Nucleus accumbens (tissue), 56 donors: ENCODE measurements at regions not wholly inside any gene's neighbourhood (a gene's known extent, or its start where the extent isn't known, plus 50 kb on each side); places are given as distances from the start of the nearest gene placed in this dataset.

Experiments
- DNase-seq, 56 donors: peaks; one replicate each; lab custom pipeline; 2025; lab: John Stamatoyannopoulos, UW

GRCh38 chr6:1068068-1068467, 243.8 kb upstream of the FOXQ1 start:
- no peak for DNase-seq

- DNase-seq, result no peak
Measured at GRCh38 chr6:1067346-1067745, 244.6 kb upstream of the FOXQ1 start.

- no peak for DNase-seq
Measured at GRCh38 chr6:1066449-1067090, 245.3 kb upstream of the FOXQ1 start.

- no peak for DNase-seq
Measured at GRCh38 chr6:1065986-1066385, 245.9 kb upstream of the FOXQ1 start.

- peak in 9 of 56 donors; percentile 1 to 47 (median 22) for DNase-seq
Measured at GRCh38 chr6:1063671-1064355, 248.1 kb upstream of the FOXQ1 start.

GRCh38 chr6:1062786-1063545, 248.9 kb upstream of the FOXQ1 start:
- DNase-seq, result no peak

- DNase-seq, result no peak
Measured at GRCh38 chr6:1059596-1059995, 252.3 kb upstream of the FOXQ1 start.

GRCh38 chr6:1057490-1058135, 254.3 kb upstream of the FOXQ1 start:
- no peak for DNase-seq

GRCh38 chr6:1055015-1055921, 256.6 kb upstream of the FOXQ1 start:
- no peak for DNase-seq

GRCh38 chr6:1054653-1055014, 257.3 kb upstream of the FOXQ1 start:
- DNase-seq, result no peak

GRCh38 chr6:1053586-1053985, 258.3 kb upstream of the FOXQ1 start:
- DNase-seq, result no peak

- DNase-seq, result no peak
Measured at GRCh38 chr6:1052262-1052661, 259.6 kb upstream of the FOXQ1 start.

GRCh38 chr6:1049900-1050299, 262.0 kb upstream of the FOXQ1 start:
- no peak for DNase-seq

- no peak for DNase-seq
Measured at GRCh38 chr6:1049170-1049569, 262.7 kb upstream of the FOXQ1 start.

- DNase-seq, result peak in 1 of 56 donors; percentile 12
Measured at GRCh38 chr6:1047981-1048541, 263.8 kb upstream of the FOXQ1 start.

- DNase-seq, result no peak
Measured at GRCh38 chr6:1045239-1045638, 266.7 kb upstream of the FOXQ1 start.

GRCh38 chr6:1044040-1044836, 267.7 kb upstream of the FOXQ1 start:
- DNase-seq, result no peak

- DNase-seq, result no peak
Measured at GRCh38 chr6:1043458-1043836, 268.5 kb upstream of the FOXQ1 start.
